Right atrium auricular region (tissue), 2 donors: ENCODE measurements at regions not wholly inside any gene's neighbourhood (a gene's known extent, or its start where the extent isn't known, plus 50 kb on each side); places are given as distances from the start of the nearest gene placed in this dataset.

ENCODE experiments used
- DNase-seq: peaks from one replicate; pipeline ENCODE4 v3.0.0-alpha.2; 2019; ENCODE audit warnings: low spot score
- H3K27ac ChIP-seq, 2 donors: fragments of 200-600 bp; sonication (generic); 1 replicate in 1 of 2; 2 replicates in 1 of 2; pipeline ENCODE4 v1.5.1; 2016 to 2019
- H3K27me3 ChIP-seq, 2 donors: fragments of 200-600 bp; sonication (generic); one replicate each; pipeline versions ENCODE4 v1.5.1 to v1.6.0; 2017 to 2019
- H3K36me3 ChIP-seq: fragments of 200-600 bp; sonication (generic); one replicate; pipeline ENCODE4 v1.5.1; 2016
- H3K4me1 ChIP-seq, 2 donors: fragments of 200-600 bp; sonication (generic); one replicate each; pipeline versions ENCODE4 v1.5.1 to v1.6.0; 2017 to 2019
- H3K4me3 ChIP-seq, 2 donors: fragments of 200-600 bp; sonication (generic); 1 replicate in 1 of 2; 2 replicates in 1 of 2; pipeline ENCODE4 v1.5.1; 2017 to 2019; ENCODE audit warnings: mild to moderate bottlenecking in 1 of 2, moderate library complexity in 1 of 2
- H3K9me3 ChIP-seq, 2 donors: fragments of 200-600 bp; sonication (generic); one replicate each; pipeline ENCODE4 v1.5.1; 2019
- CTCF ChIP-seq, 2 donors: fragments of 200-600 bp; sonication (generic); IDR thresholded peaks; one replicate each; pipeline ENCODE4 v1.5.1; 2019; ENCODE audit warnings: antibody characterized with exemption in 2 of 2

GRCh38 chr2:49236316-49236715, 82.0 kb upstream of the FSHR start:
- TF ChIP-seq CTCF (IDR thresholded peaks at IDR 0.05) = no peak
- DNase-seq = no peak
- H3K9me3 ChIP-seq = no peaks in the 10 kb centered on the region

DNA sequence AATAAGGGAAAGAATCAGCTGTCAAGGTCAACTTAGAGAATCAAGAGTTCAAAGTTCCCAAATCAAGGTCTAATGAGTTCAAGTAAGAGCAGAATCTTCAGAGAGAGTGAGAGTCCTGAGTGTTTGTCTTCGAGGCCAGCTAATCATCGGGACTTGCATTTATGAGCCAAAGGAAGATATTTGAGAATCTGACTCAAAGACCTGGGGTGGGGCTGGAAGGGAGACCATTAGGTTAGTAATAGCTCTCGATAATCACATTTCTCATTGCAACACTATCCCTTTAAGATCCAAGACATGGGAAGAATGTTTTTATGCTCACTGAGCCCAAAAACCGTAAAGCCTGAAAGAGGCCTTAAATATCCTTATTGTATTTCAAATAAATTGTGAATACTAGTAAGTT, 72.0 kb upstream of the FSHR start:
- no peak overlapping the region for H3K4me3 ChIP-seq

More at GRCh38 chr2:49236316-49236715, 82.0 kb upstream of the FSHR start:
- Histone ChIP-seq H3K27ac (no peak overlapping the region), H3K4me3 (no peak overlapping the region), H3K36me3 (no peaks in the 10 kb centered on the region), H3K27me3 (no peaks in the 10 kb centered on the region), H3K4me1 (no peaks in the 10 kb centered on the region)

GRCh38 chr2:49225126-49225525, 70.8 kb upstream of the FSHR start:
- no peaks in the 10 kb centered on the region for H3K27me3 ChIP-seq
- DNase-seq = no peak
- no peak for TF ChIP-seq CTCF (IDR thresholded peaks at IDR 0.05)
- H3K9me3 ChIP-seq = no peaks in the 10 kb centered on the region
- no peak overlapping the region for H3K4me3 ChIP-seq
- peak overlapping the region in 1 of 2 donors; percentile 66 for H3K27ac ChIP-seq
- H3K36me3 ChIP-seq = no peaks in the 10 kb centered on the region
- H3K4me1 ChIP-seq = peaks cover 0 to 14% of the 10 kb centered on the region in 2 donors

More for the DNA sequence above, 72.0 kb upstream of the FSHR start:
- Histone ChIP-seq H3K4me1 (peaks cover 0 to 14% of the 10 kb centered on the region in 2 donors), H3K36me3 (no peaks in the 10 kb centered on the region), H3K27me3 (no peaks in the 10 kb centered on the region), H3K27ac (no peak overlapping the region), H3K9me3 (no peaks in the 10 kb centered on the region)
- no peak for TF ChIP-seq CTCF (IDR thresholded peaks at IDR 0.05)
- no peak for DNase-seq

GRCh38 chr2:49224426-49225010, 70.2 kb upstream of the FSHR start:
- Histone ChIP-seq H3K27ac (peak overlapping the region in 1 of 2 donors; percentile 66), H3K4me1 (peaks cover 0 to 14% of the 10 kb centered on the region in 2 donors), H3K9me3 (no peaks in the 10 kb centered on the region), H3K27me3 (no peaks in the 10 kb centered on the region), H3K36me3 (no peaks in the 10 kb centered on the region), H3K4me3 (no peak overlapping the region)
- DNase-seq = no peak
- no peak for TF ChIP-seq CTCF (IDR thresholded peaks at IDR 0.05)

GRCh38 chr2:49222975-49223528, 68.7 kb upstream of the FSHR start:
- TF ChIP-seq CTCF (IDR thresholded peaks at IDR 0.05) = no peak

GRCh38 chr2:49219741-49220140, 65.4 kb upstream of the FSHR start:
- H3K27ac ChIP-seq = peak overlapping the region in 1 of 2 donors; percentile 39
- TF ChIP-seq CTCF (IDR thresholded peaks at IDR 0.05) = no peak
- no peak overlapping the region for H3K4me3 ChIP-seq
- no peaks in the 10 kb centered on the region for H3K27me3 ChIP-seq
- DNase-seq = no peak
- H3K36me3 ChIP-seq = no peaks in the 10 kb centered on the region
- peaks cover 0 to 7% of the 10 kb centered on the region in 2 donors for H3K4me1 ChIP-seq
- H3K9me3 ChIP-seq = no peaks in the 10 kb centered on the region

More at GRCh38 chr2:49222975-49223528, 68.7 kb upstream of the FSHR start:
- peak overlapping the region in 1 of 2 donors; percentile 3 for H3K27ac ChIP-seq
- no peaks in the 10 kb centered on the region for H3K36me3 ChIP-seq
- H3K4me1 ChIP-seq = peaks cover 0 to 14% of the 10 kb centered on the region in 2 donors
- no peak for DNase-seq
- H3K27me3 ChIP-seq = no peaks in the 10 kb centered on the region
- H3K9me3 ChIP-seq = no peaks in the 10 kb centered on the region
- H3K4me3 ChIP-seq = no peak overlapping the region
